ENCODE measurements at regions not wholly inside any gene's neighbourhood (a gene's known extent, or its start where the extent isn't known, plus 50 kb on each side); places are given as distances from the start of the nearest gene placed in this dataset.
A peak's percentile ranks its signal among the peaks of the same experiment; 100 is the strongest.

GRCh38 chr3:182618981-182619591, 174.2 kb upstream of the ATP11B start:
- no peak for ATAC-seq (replicated peaks in 6 of 8)
- H3K4me3 ChIP-seq = no peak overlapping the region
- H3K4me1 ChIP-seq (replicated peaks in 1 of 2) = peaks cover 18 to 23% of the 10 kb centered on the region in 2 donors
- in situ Hi-C loops (cut with MboI; ENCODE audit: low pct_unique_long_range_greater_than_20kb in 2 of 9, low sequenced_read_pairs in 9 of 9, unreplicated experiment in 9 of 9) = loop anchor here in 3 of 9 experiments (10.0 to 25.0 kb wide), 2 partner anchors 907 to 914 kb away; partner anchors contain the start of gene SOX2 (in 2 of the 3)
- 27 to 93% (median 81%) methylated on average over 4 to 8 of the region's 9 CpGs; no CpG with 5 or more reads in 5 of the 10 experiments for WGBS, 10 experiments
- no peak overlapping the region for H3K27ac ChIP-seq

DNA sequence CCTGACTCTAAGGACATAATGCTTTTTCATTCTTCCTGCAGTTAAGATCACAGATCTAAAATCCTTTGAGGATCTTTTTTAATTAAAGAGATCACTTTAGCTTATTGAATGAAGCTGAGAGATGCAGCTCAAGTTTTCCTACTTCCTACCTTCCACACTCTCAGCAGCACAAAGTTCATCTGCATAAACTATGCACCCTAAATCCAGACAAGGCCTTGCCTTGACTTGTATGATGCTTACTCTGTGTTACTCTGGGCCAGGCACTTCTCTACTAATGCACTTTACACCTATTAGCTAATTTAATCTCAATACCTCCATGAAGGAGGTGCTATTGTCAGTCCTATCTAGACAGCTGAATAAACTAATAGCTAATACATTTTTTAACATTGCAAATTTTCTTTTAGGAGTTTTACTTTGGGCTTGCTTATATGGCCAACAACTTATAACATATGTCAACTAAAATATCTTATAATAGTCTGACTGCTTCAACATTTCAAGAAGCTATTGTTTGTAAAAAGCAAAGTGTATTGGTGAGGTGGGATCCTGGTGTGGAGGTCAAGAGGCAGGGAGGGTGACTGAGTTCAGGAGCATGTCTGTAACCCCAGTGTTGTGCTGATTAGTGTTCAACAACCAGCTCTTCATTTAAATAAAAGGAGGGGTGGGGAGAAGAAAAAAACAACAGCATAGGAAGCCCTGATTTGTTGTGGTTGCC, 172.4 kb upstream of the ATP11B start:
- in situ Hi-C loops (cut with MboI; ENCODE audit: low pct_unique_long_range_greater_than_20kb in 2 of 9, low sequenced_read_pairs in 9 of 9, unreplicated experiment in 9 of 9) = loop anchor here in 2 of 9 experiments (25.0 kb wide), 1 partner anchor 909 kb away; the partner anchor contains the start of gene SOX2 (in 2 of the 2)
- ATAC-seq (replicated peaks in 6 of 8) = peak in 2 of 8 experiments; percentile 58 to 67
- Histone ChIP-seq H3K27ac (no peak overlapping the region), H3K4me1 (replicated peaks in 1 of 2) (peaks cover 16 to 20% of the 10 kb centered on the region in 2 donors), H3K4me3 (no peak overlapping the region)

DNA sequence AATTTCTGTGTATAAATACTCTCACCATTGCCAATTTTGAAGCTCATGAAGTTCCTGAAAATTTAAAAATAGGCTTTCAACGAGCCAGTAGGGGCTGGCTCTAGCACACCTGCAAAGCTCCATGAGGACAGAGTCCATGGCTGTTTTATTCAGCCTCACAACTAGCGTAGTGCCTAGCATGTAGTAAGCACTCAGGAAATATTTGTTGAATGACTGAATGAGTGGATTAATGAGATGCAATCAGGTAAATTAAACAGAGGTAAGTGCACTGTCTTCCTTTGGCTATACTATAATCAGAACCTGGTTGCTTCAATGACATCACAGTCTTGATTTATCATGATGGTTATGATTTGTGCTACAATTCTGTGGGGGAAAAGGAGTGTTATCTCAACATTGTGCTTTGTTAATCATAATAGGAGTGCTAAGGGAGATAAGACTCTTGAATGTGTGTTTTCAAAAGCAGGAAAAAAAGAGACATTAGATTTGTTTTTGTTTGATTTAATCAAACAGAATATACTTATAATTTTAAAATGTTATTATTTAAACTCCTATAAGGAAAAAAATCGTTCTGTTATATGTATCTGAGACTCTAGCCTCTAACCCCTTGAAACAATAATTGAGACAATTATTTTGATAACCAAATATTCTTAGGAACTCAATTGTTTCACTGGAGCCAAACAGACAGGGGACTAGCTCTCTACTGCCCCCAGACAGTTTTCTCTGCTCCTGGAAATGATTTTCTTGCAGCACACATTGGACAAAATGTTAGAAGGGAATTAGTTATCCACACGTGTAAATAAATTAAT, 171.7 kb upstream of the ATP11B start:
- no peak overlapping the region for H3K27ac ChIP-seq
- H3K4me3 ChIP-seq = no peak overlapping the region
- ATAC-seq (replicated peaks in 6 of 8) = no peak
- in situ Hi-C loops (cut with MboI; ENCODE audit: low pct_unique_long_range_greater_than_20kb in 2 of 9, low sequenced_read_pairs in 9 of 9, unreplicated experiment in 9 of 9) = loop anchor here in 2 of 9 experiments (25.0 kb wide), 1 partner anchor 909 kb away; the partner anchor contains the start of gene SOX2 (in 2 of the 2)
- WGBS, 10 experiments = 0 to 65% (median 42%) methylated on average over 2 to 4 of the region's 4 CpGs; no CpG with 5 or more reads in 1 of the 10 experiments
- H3K4me1 ChIP-seq (replicated peaks in 1 of 2) = peaks cover 8 to 13% of the 10 kb centered on the region in 2 donors

GRCh38 chr3:182622241-182622545, 171.1 kb upstream of the ATP11B start:
- no peak for ATAC-seq (replicated peaks in 6 of 8)
- Histone ChIP-seq H3K4me1 (replicated peaks in 1 of 2) (peaks cover 7 to 8% of the 10 kb centered on the region in 2 donors), H3K4me3 (no peak overlapping the region), H3K27ac (no peak overlapping the region)
- in situ Hi-C loops (cut with MboI; ENCODE audit: low pct_unique_long_range_greater_than_20kb in 2 of 9, low sequenced_read_pairs in 9 of 9, unreplicated experiment in 9 of 9) = loop anchor here in 2 of 9 experiments (25.0 kb wide), 1 partner anchor 910 kb away; the partner anchor contains the start of gene SOX2 (in 2 of the 2)

GRCh38 chr3:182626484-182627467, 166.5 kb upstream of the ATP11B start:
- in situ Hi-C loops (cut with MboI; ENCODE audit: low pct_unique_long_range_greater_than_20kb in 2 of 9, low sequenced_read_pairs in 9 of 9, unreplicated experiment in 9 of 9) = no loop called here
- Histone ChIP-seq H3K4me1 (replicated peaks in 1 of 2) (no peaks in the 10 kb centered on the region), H3K27ac (no peak overlapping the region), H3K4me3 (no peak overlapping the region)
- 6 to 88% (median 61%) methylated on average over 2 to 4 of the region's 4 CpGs for WGBS, 10 experiments
- ATAC-seq (replicated peaks in 6 of 8) = no peak

DNA sequence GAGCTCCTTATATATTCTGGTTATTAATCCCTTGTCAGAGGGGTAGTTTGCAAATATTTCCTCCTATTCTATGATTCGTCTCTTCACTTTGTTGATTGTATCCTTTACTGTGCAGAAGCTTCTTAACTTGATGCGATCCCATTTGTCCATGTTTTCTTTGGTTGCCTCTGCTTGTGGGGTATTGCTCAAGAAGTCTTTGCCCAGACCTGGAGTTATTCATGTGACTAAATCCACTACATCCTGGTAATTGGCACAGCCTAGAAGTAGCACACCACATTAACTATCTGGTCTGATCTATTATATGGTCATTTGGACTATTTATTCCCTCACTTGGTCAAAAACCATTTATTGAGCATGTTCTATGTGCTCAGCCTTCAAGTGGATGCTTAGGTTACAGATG, 164.8 kb upstream of the ATP11B start:
- Histone ChIP-seq H3K4me3 (no peak overlapping the region), H3K27ac (no peak overlapping the region), H3K4me1 (replicated peaks in 1 of 2) (no peaks in the 10 kb centered on the region)
- WGBS, 10 experiments = 45 to 100% (median 89%) methylated on average over 1 to 2 of the region's 2 CpGs; no CpG with 5 or more reads in 2 of the 10 experiments
- in situ Hi-C loops (cut with MboI; ENCODE audit: low pct_unique_long_range_greater_than_20kb in 2 of 9, low sequenced_read_pairs in 9 of 9, unreplicated experiment in 9 of 9) = no loop called here
- no peak for ATAC-seq (replicated peaks in 6 of 8)

- Histone ChIP-seq H3K4me1 (replicated peaks in 1 of 2) (no peaks in the 10 kb centered on the region), H3K27ac (no peak overlapping the region), H3K4me3 (no peak overlapping the region)
- ATAC-seq (replicated peaks in 6 of 8) = no peak
- 0 to 100% (median 74%) methylated on average over 1 of the region's 1 CpG; no CpG with 5 or more reads in 2 of the 10 experiments for WGBS, 10 experiments
- in situ Hi-C loops (cut with MboI; ENCODE audit: low pct_unique_long_range_greater_than_20kb in 2 of 9, low sequenced_read_pairs in 9 of 9, unreplicated experiment in 9 of 9) = no loop called here
Measured at GRCh38 chr3:182629521-182629920, 163.8 kb upstream of the ATP11B start.

GRCh38 chr3:182631183-182632076, 161.9 kb upstream of the ATP11B start:
- ATAC-seq (replicated peaks in 6 of 8) = no peak
- 14 to 95% (median 80%) methylated on average over 2 to 6 of the region's 6 CpGs; no CpG with 5 or more reads in 1 of the 10 experiments for WGBS, 10 experiments
- Histone ChIP-seq H3K4me1 (replicated peaks in 1 of 2) (no peaks in the 10 kb centered on the region), H3K27ac (no peak overlapping the region), H3K4me3 (no peak overlapping the region)
- in situ Hi-C loops (cut with MboI; ENCODE audit: low pct_unique_long_range_greater_than_20kb in 2 of 9, low sequenced_read_pairs in 9 of 9, unreplicated experiment in 9 of 9) = no loop called here

DNA sequence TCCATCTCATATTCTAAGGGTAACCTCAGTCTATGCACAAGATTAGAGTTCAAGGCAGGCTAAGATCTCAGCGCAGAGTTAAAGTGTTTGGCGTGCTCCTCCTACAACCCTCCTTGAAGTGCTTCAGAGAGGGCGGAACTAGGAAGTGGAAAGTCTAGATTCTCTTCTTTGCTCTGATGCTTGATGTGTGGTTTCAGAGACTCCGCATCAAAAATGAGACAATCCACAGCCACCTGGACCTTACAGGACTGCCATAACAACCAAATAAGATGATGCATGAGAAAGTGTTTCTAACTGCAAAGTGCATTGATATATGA, 161.3 kb upstream of the ATP11B start:
- in situ Hi-C loops (cut with MboI; ENCODE audit: low pct_unique_long_range_greater_than_20kb in 2 of 9, low sequenced_read_pairs in 9 of 9, unreplicated experiment in 9 of 9) = no loop called here
- no peaks in the 10 kb centered on the region for H3K4me1 ChIP-seq (replicated peaks in 1 of 2)
- WGBS, 10 experiments = 31 to 100% (median 83%) methylated on average over 1 to 4 of the region's 4 CpGs; no CpG with 5 or more reads in 1 of the 10 experiments
- H3K4me3 ChIP-seq = no peak overlapping the region
- H3K27ac ChIP-seq = no peak overlapping the region
- no peak for ATAC-seq (replicated peaks in 6 of 8)

- ATAC-seq (replicated peaks in 6 of 8) = no peak
- no peak overlapping the region for H3K4me3 ChIP-seq
- in situ Hi-C loops (cut with MboI; ENCODE audit: low pct_unique_long_range_greater_than_20kb in 2 of 9, low sequenced_read_pairs in 9 of 9, unreplicated experiment in 9 of 9) = no loop called here
- H3K4me1 ChIP-seq (replicated peaks in 1 of 2) = no peaks in the 10 kb centered on the region
- H3K27ac ChIP-seq = no peak overlapping the region
- WGBS, 10 experiments = 44 to 100% (median 88%) methylated on average over 2 to 7 of the region's 7 CpGs; no CpG with 5 or more reads in 1 of the 10 experiments
Measured at GRCh38 chr3:182633186-182633585, 160.1 kb upstream of the ATP11B start.

DNA sequence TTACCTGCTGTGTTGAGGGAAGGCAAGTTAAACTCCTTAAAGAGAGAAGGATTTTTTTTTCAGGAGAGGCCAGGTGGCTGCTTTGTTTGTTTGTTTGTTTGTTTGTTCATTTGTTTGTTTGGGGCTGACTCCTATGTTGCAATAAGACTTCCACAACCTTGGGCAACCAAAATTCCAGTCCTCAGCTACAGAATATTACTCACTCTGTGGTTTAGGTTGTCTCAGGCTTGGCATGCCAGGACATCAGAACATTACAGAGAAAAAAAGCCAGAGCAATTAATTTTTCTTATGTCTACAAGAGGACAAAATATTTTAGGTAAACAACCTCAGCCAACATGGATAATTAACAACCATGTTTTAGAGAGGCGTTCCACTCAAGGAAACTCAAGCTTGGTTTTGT, 156.7 kb upstream of the ATP11B start:
- 0 to 100% (median 67%) methylated on average over 1 of the region's 1 CpG; no CpG with 5 or more reads in 2 of the 10 experiments for WGBS, 10 experiments
- no peaks in the 10 kb centered on the region for H3K4me1 ChIP-seq (replicated peaks in 1 of 2)
- no peak overlapping the region for H3K27ac ChIP-seq
- no peak overlapping the region for H3K4me3 ChIP-seq
- in situ Hi-C loops (cut with MboI; ENCODE audit: low pct_unique_long_range_greater_than_20kb in 2 of 9, low sequenced_read_pairs in 9 of 9, unreplicated experiment in 9 of 9) = no loop called here
- no peak for ATAC-seq (replicated peaks in 6 of 8)

Data from motor neuron (in vitro differentiated cells).